T47D (cell line): ENCODE measurements at regions not wholly inside any gene's neighbourhood (a gene's known extent, or its start where the extent isn't known, plus 50 kb on each side); places are given as distances from the start of the nearest gene placed in this dataset.
"Not testable (repeated sequence)": the region's sequence is repeated elsewhere in the genome, so short reads cannot be mapped to it uniquely, and the experiment has no call there.

ENCODE experiments used
- DNase-seq, 2 experiments: peaks; one replicate each; pipeline versions ENCODE4 v3.0.0 to v3.0.0-alpha.2; 2011 to 2012; ENCODE audit warnings: low read depth in 1 of 2, low spot score in 1 of 2
- JUND ChIP-seq: IDR thresholded peaks from 2 replicates; pipeline ENCODE4 v1.6.1; 2012; ENCODE audit warnings: low read depth
- in situ Hi-C: cut with HindIII; loops from 2 replicates; pipeline ENCODE4 v1.10.0; 2016; ENCODE audit warnings: low sequenced_read_pairs, low pct_unique_long_range_greater_than_20kb

DNA sequence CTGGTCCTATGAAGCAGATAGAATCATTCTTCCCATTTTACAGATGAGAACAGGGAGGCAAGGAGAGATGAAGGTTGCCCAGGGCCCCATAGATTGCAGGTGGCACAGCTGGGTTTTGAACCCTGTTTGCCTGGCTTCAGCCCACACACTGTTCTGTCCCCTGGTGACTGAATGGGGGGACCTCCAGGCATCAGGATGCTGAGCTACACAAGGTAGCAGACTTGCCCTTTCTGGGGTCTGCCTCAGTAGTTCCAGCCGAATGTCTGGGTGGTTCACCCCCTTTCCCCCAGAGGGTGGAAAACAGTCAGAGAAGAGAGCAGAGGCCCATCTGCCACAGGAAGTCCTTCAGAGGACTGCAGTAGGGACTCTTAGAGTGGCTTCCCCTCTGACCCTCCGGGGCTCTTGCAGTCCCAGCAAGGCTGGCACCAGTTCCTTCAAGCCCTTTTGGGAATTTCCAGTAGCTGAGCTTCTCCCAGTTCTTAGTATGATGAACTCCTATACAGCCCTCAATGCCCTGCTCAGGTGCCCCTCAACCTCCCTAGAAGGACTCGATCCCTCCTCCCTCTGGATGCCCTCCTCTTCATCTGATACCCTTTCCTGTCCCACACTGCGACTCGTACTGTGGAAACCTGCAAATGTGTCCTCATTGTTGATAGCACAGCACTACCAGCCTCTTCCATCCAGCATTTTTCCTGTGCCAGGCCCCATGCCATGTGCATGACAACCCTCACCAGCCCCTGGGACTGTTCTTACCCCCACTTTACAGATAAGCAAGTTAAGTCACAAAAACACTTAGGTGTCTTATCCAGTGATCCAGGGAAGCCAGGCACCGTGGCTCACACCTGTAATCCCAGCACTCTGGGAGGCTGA, 82.8 kb downstream of the IGLL1 start:
- in situ Hi-C loops = no loop called here
- DNase-seq = no peak

DNA sequence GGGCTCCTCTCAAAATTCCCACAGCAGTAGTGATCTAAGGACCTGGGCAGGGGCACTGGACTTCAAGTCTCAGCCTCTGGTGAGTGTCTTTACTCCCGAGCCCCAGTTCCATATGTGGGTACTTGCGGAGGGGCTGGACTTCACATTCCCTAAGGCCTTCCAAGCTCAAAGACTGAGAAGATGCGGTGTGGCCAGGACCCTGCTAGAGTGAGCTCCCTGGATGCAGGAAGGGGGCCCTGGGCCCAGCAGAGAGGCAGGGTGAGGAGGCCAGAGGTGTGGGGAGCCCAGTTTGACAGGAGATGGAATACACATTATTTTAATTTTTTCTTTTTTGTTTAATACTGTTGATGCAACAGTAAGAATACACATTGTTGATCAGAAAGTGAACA, 83.7 kb downstream of the IGLL1 start:
- TF ChIP-seq JUND = no peak
- no peak for DNase-seq
- in situ Hi-C loops = no loop called here

More for the DNA sequence above, 82.8 kb downstream of the IGLL1 start:
- TF ChIP-seq JUND = no peak

DNA sequence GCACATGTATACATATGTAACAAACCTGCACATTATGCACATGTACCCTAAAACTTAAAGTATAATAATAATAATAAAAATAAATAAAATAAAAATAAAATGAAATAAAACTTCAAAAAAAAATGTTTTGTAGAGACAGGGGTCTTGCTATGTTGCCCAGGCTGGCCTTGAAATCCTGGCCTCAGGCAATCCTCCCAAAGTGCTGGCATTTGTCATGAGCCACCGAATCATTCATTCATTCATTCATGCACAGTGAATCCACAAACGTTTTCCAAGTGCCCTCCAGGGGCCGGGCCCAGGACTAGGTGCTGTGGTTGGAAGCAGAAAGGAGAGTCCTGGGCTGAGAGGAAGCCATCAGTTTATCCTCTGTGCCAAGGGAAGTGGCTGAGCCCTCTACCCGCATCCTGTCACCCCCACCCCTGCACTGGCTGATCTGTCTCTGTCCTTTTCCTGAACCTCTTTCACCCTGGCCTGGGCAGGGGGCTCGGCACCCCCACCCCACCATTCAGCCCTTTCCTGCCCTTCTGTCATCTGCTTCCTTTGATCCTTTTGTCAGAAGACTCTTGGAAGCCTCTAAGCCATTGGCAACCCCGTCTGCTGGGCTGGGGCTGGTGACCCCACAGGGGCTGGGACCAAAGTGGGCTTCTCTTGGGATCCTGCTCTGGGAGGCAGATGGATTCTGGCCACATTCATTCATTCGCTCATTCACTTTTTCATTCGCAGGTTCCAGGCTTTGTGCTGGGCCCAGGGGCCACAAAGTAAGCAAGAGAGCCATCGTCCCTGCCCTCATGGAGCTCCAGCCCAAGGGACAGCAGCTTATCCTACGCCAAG, 84.3 kb downstream of the IGLL1 start:
- TF ChIP-seq JUND = no peak

DNA sequence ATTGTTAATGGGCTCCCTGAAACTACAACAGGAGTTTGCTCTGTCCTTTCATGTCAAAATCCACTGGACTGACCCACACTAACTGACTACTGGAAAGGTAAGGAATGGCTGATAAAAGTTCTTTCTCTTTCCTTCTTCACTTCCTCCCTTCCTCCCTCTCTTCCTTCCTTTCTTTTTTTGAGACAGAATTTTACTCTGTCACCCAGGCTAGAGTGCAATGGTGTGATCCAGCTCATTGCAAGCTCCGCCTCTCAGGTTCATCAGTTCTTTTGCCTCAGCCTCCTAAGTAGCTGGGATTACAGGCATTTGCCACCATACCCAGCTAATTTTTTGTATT, 85.2 kb downstream of the IGLL1 start:
- no peak for DNase-seq
- TF ChIP-seq JUND = no peak
- in situ Hi-C loops = no loop called here

More for the DNA sequence above, 84.3 kb downstream of the IGLL1 start:
- no peak for DNase-seq
- in situ Hi-C loops = no loop called here

DNA sequence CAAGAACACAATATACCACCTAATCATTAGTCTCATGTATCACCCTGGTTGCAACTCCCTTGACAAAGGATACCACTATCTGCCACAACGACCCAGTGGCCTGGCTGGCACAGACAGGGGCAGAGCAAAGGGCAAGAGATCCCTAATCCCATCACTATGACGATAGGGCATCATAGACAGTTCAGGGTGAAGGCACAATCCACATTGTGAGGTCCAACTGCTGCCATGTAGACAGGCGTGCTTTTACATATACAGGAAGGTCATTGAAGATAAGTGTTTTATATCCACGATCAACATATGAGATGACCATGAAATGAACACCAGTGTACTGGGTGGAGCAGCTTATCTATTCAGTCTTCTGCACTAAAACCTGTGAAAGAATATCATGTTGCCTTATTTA, 94.6 kb downstream of the IGLL1 start:
- no peak for DNase-seq
- TF ChIP-seq JUND = no peak
- in situ Hi-C loops = no loop called here

DNA sequence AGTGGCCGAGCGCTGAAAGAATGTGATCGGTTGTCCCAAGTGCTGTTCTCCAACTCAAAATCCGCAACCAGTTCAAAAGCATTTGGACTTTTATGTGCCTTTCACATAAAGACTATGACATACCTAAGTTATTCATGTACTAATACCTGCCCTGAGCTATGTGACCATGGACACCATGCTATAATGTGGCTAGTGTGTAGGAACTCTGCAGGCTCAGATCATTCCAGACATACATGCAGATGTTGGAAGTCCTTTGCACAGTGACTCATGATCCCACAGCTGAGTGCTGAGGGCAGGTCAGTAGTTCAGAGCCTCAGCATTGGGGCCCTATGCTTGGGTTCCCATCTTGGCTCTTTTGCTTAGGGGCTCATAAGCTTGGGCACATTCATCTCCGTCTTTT, 95.4 kb downstream of the IGLL1 start:
- in situ Hi-C loops = no loop called here
- no peak for TF ChIP-seq JUND
- DNase-seq = no peak

DNA sequence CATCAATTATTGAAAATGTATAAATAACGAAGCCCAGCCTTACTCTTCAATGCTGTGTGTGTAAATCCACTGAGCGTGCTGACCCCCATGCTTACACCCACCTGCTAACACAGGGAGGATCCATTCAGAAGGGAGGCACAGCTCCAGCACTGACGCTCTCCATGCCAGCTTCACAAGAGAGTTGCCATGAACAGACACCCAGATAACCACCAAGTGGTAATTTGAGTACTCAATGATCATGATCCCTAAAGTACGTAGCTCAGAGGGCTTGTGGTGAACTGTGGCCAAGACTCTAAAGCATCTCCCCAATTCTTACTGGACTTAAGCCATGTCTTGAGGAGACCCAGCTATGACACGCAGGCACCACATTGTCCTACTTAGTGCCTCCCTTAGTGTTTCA, 98.7 kb downstream of the IGLL1 start:
- DNase-seq = no peak
- no peak for TF ChIP-seq JUND
- in situ Hi-C loops = no loop called here

DNA sequence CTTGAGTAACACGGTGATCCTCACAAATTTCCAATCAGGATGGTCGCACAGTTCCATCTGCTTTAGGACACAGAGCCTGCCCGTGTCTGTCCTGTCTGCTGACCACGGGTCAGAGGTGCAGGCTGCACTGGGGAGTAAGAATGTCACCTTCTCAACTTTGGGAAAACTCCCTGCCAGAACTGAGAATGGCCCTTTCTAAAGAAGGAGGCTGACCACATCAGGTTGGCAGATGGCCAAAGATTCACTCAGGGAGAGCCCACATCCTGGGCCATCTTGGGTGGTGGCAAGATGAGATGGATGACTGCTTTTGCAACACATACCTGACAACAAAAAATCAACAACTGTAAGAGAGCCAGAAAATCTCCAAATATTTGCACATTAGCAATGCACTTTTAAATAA, 101.9 kb downstream of the IGLL1 start:
- no peak for TF ChIP-seq JUND
- in situ Hi-C loops = no loop called here
- DNase-seq = peak in 1 of 2 experiments; percentile 27

DNA sequence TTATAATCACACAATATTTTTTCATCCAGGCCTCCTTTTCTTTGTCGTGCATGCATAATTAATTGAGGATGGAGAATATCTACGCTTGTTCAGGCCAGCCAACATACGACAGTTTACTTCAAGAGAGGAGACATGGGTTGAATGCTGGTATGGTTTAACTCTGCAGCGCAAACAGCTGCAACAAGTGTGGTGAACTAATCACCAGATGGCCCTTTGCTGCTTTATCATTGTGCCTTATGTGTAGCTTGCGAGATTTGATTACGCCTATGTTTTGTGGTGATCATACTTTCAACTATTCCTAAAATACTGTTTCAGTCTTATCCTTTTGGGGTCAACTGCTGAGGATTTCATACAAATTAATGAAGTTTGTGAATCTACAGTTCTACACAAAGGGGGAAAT, 105.6 kb downstream of the IGLL1 start:
- not testable (repeated sequence) for DNase-seq

DNA sequence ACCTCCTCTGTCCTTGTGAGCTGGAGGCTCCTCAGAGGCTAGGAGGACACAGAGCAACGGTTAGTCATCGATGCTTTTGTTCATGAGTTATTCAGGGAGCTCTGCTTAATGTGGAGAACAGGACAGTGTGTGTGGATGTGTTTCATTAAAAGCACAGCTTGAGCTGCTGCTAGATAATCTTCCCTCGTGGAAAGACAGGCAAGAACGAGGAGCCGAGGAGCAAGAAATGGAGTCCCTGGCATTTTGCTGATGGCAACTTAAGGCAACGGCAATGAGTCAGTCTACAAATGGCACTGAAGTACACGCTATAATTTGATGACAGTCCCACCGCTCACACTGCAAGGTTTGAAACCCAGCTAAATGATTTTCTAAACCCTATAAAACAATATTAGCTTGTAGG, 106.2 kb downstream of the IGLL1 start:
- in situ Hi-C loops = no loop called here
- no peak for TF ChIP-seq JUND
- DNase-seq = no peak

More for the DNA sequence above, 105.6 kb downstream of the IGLL1 start:
- in situ Hi-C loops = not testable (repeated sequence)

DNA sequence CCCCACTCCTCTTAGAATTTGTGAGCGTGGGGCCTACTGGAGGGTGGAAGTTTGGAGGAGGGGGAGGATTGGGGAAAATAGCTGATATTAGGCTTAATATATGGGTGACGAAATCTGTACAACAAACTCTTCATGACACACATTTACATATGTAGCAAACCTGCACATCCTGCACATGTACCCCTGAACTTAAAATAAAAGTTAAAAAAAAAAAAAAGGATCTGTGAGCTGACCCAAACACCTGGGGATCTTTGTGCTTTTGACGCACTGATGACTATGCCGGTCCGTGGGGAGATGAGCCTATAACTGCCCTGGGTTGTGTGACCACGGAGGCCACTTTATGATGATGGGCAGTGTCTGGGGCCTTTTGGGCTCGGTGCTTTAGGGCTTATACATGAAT, 107.7 kb downstream of the IGLL1 start:
- DNase-seq, in situ Hi-C loops: not testable (repeated sequence)

DNA sequence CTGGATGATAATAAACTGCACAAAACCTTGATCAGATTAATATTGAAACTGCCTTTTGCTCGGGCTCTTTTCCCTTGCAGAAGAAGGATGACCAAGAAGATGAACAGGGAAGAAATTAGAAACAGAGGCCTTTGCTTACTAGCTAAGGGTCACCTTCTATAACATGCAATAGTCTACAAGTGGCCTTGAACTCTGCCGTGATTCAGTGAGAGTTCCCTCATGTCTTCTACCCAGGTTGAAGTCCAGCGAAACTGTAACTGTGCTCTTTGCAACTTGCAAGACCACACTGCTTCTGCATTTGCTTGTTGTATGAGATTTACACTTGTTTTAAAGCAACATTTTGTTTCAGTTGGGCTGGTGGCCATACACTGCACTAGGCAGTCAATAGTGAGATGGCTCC, 108.4 kb downstream of the IGLL1 start:
- TF ChIP-seq JUND = no peak
- no peak for DNase-seq
- in situ Hi-C loops = no loop called here

DNA sequence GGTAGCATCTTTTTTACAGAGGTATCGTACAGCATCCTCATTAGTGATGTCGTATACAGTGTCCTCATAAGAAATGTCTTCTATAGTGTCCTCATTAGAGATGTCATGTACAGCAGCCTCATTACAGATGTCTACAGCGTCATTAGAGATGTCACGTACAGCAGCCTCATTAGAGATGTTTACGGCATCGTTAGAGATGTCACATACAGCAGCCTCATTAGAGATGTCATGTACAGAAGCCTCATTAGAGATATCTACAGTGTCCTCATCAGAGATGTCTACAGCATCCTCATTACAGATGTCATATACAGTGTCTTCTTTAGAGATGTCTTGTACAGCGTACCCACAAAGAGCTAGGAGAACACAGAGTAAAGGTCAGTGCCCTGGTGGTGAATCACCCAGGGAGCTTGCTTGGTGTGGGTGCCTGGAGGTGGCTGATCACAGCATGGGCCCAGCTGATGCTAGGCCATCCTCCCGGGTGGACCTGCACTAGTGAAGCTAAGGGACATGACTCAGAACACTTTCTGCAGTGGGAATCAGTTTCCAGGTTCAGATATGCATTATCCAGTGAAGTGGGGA, 109.2 kb downstream of the IGLL1 start:
- DNase-seq = no peak
- TF ChIP-seq JUND = no peak
- in situ Hi-C loops = no loop called here
